Suppressor macrophage (primary cell): ENCODE measurements at regions not wholly inside any gene's neighbourhood (a gene's known extent, or its start where the extent isn't known, plus 50 kb on each side); places are given as distances from the start of the nearest gene placed in this dataset.
"Not testable (repeated sequence)": the region's sequence is repeated elsewhere in the genome, so short reads cannot be mapped to it uniquely, and the experiment has no call there.

ENCODE experiments used
- DNase-seq, 4 experiments: peaks; one replicate each; pipeline ENCODE4 v3.0.0-alpha.2; 2020 to 2022

DNA sequence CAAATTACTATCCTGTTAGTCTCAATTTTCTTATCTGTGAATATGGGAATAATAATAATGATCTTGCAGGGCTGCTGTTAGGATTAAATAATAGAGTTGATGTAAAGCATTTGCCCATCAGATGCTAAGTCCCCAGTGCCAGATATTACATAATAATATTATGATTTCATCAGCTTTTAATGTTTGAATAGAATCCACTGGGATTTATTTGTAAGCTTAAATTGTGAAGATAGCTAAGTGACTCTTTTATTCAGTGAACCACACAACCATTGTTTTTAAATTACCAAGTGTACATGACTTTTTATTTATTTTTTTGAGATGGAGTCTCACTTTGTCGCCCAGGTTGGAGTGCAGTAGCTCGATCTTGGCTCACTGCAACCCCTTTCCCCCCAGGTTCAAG lies 510.3 kb upstream of the DPP6 start:
- no peak for DNase-seq

DNA sequence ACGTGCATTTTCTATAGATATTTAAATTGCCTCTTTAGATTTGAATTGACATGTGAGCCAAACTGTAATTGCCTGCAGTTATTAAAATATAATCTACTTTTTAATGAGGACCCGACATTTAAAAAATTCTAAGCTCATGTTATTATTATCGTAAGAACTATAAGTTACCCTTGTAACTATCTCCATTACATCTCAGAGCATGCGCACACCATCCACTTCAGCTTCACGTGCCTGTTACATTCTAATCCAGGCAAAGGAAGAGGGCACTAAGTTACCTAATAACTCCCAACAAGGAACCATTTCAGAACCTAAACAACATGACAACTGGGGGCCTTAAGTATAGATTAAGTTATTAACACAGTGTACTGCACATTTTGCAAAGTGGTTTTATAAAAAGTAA lies 509.0 kb upstream of the DPP6 start:
- DNase-seq: no peak

DNA sequence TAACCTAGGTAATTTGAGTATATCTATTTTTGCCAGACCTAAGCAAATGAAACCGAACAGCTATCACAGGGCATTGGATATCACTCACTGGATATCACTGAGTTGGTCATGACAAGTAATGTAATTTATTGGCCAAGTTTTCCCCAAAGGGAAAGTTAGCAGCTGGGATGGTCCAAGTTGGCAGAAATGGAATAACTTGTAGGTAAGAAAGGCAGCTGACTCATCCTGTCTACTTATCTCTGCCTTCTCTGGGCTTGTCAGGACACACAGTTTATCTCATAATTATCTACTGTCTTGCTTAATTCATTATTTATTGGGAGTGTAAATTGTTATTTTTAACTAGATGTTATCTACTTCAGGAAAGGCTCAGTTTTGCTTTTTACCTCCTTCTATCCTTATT lies 502.0 kb upstream of the DPP6 start:
- DNase-seq: no peak

DNA sequence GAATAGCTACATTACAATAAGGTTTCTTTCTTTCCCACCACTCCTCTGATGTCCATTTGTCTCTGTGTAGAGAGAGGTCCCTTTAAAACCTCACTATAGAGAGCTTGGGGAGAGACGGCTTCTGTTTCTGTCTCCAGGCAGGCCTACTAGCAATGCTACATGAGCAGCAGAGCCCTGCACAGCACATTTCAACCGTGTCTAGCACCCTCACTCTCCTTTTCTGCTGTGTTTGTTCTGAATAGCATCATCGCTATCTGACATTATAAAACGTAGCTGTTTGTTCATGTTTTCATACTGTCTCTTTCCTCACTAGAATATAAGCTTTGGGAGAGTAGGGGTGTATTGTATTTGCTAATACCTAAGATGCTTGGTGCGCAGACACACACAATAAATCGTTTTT lies 487.8 kb upstream of the DPP6 start:
- no peak for DNase-seq

DNA sequence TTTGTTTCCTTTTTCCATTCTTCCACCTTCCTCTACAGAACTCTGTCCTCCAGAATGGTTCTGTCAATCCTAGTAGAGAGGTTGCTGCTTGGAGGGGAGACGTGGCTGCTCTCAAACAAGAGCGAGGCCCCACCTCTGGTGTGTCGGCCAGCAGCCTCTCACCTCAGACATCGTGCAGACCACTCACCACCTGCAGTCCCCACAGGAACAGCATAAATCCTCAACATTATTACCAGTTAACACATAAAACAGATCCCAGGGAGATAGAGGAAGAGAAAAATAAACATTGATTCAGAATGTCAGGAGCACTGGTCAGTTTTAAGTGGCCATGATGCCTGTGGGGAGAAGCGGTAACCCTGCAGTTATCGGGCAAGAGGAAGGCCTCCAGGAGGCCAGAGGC lies 485.9 kb upstream of the DPP6 start:
- no peak for DNase-seq

DNA sequence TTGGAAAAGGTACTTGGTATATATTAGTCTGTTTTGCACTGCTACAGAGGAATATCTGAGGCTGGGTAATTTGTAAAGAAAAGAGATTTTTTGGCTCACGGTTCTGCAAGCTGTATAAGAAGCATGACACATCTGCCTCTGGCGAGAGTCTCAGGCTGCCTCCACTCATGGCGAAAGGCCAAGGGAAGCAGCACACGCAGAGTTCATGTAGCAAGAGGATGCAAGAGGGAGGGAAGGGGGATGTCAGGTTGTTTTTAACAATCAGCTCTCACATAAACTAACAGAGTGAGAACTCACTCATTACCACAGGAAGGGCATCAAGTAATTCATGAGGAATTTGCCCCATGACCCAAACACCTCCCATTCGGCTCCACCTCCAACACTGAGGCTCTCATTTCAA lies 484.8 kb upstream of the DPP6 start:
- no peak for DNase-seq

DNA sequence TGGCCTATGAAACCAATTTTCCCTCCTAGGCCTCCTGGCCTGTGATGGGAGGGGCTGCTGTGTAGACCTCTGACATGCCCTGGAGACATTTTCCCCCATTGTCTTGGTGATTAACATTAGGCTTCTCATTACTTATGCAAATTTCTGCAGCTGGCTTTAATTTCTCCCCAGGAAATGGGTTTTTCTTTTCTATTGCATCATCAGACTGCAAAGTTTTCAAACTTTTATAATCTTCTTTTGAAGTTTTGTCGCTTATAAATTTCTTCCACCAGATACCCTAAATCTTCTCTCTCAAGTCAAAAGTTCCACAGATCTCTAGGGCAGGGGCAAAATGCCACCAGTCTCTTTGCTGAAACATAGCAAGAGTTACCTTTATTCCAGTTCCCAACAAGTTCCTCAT lies 482.7 kb upstream of the DPP6 start:
- DNase-seq: not testable (repeated sequence)

DNA sequence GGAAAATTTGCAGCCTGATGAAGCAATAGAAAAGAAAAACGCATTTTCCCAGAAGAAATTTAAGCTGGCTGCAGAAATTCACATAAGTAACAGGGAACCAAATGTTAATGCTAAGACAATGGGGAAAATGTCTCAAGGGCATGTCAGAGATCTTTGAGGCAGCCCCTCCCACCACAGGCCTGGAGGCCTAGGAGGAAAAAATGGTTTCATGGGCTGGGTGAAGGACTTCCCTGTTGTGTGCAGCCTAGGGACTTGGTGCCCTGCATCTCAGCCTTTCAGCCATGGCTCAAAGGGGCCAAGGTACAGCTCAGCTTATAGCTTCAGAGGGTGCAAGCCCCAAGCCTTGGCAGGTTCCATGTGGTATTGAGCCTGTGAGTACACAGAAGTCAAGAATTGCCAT lies 476.1 kb upstream of the DPP6 start:
- DNase-seq: no peak

DNA sequence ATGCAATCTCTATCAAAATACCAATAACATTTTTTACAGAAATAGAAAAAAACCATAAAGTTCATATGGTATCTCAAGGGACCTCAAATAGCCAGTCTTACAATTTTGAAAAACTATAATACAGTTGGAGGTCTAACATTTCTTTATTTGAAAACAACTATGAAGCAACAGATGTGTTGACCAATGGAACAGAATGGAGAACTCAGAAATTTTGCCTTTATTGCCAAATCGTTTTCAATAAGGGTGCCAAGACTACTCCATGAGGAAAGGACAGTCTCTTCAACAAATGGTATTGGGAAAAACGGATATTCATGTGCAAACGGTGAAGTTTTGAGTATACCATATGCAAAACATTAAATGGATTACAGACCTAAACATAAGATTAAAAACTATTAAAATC lies 470.8 kb upstream of the DPP6 start:
- DNase-seq: no peak

DNA sequence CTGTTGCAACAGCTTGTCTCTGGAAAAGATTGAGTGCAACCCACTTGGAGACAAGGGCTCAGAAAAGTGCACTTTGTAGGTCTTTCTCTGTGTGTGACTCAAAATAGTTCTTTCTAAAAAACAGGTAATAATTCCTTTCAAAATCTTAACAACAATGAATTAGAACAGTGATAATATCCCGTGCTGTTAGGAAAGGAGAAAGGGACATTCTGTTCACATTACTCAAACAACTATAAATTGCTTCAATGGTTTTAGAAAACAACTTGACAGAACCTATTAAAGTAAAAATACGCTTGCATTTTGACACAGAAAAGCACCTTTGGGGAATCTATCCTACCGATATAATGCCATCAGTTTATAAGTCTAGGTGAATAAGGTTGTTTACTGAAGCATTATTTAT lies 468.1 kb upstream of the DPP6 start:
- no peak for DNase-seq

DNA sequence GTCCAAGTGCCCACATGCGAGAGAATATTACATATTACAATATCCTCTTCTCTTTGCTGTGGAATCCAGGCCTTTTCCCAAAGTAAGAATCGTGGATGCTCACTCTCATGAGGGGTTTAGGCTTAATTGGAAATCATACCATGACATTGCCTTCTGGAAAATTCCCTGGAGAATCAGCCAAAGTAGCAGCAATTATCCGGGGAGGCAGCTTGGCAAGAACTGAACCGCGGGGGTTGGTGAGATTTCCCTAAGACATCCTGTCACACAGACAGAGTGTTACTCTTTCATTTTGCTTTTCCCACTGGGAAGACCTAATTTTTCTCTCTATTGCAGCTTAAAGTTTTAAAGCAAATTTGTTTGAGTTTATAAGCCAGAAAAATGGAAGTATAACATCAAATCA lies 463.6 kb upstream of the DPP6 start:
- no peak for DNase-seq

DNA sequence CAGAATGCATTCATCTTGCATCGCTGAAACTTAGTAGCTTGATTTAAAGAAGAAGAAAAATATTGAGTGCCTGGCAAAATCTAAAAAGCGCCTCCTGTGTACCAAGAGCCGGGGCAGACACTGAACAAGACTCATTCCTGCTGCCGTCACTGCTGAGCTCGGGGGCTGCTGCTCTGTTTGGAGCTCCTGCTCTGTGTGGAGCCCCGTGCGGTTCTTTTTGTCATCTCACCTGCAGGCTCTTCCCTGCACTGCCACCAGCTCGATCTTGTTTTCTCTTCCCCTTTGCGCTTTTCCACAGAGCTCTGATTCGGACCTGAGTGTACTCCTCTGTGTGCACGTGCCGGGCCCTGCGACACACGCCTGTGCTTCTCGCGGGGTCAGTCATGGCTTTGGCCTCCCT lies 462.1 kb upstream of the DPP6 start:
- DNase-seq: no peak

DNA sequence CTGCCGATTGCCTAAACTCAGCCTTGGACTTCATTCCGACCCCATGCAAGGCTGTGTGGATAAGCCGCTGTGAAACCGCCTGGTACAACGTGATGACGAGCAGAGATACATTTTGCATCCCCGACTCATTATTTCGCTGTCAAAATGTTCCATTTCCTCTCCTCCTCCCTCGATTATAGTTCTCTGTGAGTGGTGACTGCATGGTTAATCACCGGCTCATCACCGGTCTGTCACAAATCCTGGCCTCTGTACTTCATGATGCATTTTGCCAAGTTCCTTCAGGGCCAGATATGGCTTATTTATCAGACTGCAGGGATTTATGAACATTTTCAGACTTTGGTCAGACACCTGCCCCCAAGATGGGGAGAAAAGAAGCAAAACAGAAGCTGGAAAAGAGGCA lies 461.6 kb upstream of the DPP6 start:
- DNase-seq: no peak

DNA sequence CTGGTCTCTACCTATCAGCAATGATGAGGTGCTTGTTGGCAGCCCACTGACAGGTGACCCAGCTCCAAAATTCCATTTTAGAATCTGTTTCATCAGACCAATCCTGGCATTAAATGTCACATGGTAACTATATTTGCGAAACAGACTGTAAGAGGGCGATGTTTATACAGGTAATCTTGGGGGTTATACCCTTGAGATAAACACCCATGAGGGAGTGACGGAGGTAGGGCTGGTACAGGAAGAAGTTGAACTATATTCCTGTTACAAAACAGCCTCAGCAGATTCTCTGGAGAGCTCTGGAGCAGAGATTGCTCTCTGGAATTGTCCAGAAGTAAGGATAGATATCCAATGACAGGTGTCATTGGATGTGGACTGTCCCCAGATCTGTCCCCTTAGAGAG lies 444.8 kb upstream of the DPP6 start:
- no peak for DNase-seq

DNA sequence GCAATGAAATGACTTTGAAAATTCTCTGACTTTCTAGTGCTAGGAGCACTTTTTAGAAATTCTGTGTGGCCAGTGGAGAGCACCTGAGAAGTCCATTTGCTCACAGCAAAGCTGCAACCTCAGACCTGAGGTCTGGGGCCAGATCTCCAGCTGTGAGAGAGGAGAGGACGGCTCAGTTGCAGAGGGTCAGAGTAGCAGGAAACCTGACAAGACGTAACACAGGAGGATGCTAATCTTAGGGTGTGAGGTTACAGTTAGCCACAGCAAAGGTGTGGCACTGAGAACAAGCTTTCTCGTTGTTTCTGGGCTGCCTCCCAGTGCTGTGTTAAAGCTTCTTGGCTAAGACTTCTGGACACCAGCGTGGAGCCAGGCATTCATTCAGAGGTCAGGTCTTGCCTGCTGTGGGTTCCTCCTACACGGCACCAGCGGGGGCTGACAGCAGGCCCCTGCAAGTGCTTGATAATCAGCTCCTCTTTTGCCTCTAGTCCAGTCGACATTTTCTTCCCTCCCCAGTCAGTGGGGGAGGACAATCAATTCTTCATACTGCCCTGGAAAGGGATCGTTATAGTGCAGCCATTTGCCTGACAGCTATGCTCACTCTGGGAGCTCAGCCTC lies 435.4 kb upstream of the DPP6 start:
- DNase-seq: no peak

DNA sequence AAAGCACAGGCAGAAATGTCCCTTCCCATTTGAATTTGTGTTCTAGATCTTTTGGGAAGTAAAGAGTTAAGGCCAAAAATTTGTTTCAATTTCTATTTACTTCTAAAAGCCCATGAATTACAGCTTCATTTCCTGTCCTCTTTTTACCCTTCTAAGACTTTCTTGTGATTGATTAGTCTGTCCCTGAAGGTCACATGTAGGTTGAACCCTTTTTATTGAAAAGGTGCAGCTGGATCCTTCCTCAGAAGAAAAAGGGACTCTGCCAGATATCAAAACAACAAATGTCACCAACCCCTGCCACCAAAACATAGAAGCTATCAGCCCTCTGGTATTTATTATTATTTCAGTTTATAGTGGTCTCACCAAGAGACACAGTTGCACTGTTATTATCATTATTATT lies 424.9 kb upstream of the DPP6 start:
- no peak for DNase-seq

DNA sequence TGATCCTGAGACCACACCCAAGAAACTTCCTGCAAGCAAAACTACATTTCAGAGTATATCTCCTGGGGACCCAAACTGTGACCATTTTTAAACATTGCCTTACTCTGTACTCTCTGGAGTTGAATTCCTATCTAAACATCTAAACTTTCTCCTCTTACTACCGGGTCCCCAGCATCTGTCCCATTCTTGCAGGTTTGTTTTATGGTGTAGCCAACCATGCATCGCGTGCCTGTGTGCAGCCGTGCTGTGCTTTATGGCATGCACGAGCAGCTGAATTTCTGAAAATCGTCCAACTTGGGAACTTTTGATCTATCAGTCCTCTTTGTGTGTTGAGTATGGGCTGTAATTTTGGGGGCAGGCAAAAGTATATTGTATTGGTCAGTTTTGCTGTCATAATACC lies 423.8 kb upstream of the DPP6 start:
- no peak for DNase-seq

DNA sequence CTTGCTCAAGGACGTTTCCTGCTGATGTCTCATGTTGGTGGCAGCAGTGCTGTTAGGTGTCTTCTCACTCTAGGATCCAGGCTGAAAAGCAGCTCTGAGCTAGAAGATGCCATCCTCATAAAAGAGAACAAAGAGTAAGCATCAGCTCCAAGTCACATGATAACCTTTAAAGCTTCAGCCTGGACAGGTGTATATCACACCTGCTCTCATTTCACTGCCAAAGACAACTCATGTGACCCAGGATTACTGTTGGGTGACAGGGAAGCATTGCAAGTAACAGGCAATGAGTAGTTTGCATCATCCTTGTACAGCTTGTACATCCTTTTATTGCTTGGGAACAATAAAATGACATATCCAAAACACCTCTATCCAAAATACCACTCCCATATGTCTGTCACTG lies 423.4 kb upstream of the DPP6 start:
- no peak for DNase-seq

DNA sequence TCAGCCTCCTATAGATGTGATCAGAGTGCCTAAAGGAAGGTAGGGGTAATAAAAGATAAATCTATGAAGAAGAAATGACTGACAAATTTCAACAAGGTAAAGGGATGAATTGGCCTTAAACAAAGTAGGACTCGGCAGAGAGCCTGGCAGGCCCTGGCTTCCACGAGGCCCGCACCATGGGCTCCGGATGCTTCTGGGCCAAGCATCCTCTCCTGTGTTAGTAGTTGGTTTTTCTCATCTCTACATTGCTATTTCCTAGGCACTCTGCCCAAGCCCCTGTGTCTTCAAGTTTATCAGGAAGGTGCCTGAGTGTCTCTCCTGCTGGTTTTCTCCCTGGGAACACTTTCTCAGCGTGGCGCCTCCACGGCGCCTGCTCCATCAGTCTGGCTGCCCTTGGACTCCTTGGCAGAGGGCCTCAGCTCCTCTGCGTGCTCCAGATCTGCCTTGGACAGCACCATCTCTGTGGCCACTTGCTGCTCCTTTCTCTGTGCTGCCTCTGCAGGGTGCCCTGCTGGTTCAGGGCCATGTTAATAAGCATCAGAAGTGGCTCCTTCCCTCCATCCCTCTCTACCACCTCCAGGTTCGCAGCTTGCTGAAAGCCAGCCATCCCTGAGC lies 413.3 kb upstream of the DPP6 start:
- no peak for DNase-seq

DNA sequence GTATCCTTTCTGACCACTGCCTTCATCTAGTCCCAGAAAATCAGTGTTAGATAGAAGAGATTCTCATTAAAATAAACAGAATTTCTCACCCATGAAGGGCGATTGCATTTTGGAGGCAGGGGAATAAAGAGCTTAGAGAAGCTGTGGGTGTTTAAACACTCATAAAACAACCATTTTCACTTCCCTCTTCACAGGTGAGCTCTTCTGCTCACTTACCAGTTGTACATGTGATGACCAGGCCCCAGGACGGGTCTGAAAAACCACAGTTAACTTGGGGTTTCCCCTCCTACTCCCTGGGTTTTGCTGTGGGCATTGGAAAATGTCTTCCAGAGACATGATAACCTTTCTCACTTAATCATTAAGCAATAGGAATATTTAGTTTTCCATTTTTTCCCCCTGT lies 411.6 kb upstream of the DPP6 start:
- no peak for DNase-seq

DNA sequence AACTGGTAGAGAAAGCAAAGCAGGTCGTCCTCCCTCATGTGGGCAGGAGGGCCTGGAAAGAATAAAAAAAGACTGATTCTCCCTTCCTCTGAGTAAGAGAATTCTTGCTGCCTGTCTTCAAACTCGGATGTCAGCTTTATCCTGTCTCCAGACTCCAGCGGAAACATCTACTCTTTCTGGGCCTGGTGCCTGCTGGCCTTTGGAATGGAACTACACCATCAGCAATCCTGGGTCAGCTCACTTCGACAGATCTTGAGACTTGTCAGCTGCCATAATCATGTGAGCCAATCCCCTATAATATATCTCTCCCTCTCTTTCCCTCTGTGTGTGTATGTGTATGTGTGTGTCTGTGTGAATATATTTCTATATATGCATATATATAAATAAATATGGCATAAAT lies 411.0 kb upstream of the DPP6 start:
- DNase-seq: no peak

DNA sequence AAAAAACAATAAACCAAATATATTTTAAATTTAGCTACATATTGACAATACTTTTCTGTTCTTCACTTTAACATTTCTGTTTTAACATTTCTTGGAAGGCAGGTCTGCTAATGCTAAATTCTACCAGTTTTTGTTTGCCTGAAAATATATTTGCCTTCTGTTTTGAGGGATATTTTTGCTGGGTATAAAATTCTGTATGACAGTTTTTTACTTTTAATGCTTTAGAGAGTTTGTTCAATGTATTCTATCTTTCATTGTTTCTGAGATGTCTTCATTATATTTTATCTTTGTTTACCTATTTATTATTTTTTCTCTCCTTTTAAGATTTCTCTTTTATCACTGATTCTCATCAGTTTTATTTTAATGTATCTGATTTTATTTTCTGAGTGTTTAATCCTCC lies 409.2 kb upstream of the DPP6 start:
- no peak for DNase-seq

DNA sequence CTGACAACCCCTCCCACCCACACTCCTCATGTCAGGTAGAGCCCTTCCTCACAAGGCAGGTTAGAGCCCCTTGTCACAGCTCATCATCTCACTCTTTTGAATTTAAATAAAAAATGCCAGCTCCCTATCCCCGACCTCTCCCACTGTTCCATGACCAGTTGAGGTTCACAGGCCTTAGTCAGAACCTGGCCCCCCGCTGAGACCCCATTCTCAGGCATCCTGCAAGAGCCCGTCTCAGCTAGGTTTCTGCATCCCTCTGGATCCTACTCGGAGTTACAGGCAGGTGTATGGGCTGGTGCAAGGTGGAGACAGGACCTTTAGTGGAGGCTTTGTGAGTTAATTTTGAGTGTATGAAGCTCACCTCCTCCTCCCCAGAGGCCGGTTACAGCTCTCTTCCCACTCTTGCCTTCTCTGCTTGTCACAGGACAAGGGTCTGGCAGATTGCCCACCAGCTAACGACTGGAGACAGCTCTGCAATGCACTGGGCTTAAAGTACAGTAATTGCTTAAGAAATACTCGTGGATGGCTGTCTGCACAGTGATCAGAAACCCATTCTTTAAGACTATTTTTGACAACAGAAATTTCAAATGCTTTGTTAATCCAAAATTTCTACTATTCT lies 394.9 kb upstream of the DPP6 start:
- DNase-seq: no peak

DNA sequence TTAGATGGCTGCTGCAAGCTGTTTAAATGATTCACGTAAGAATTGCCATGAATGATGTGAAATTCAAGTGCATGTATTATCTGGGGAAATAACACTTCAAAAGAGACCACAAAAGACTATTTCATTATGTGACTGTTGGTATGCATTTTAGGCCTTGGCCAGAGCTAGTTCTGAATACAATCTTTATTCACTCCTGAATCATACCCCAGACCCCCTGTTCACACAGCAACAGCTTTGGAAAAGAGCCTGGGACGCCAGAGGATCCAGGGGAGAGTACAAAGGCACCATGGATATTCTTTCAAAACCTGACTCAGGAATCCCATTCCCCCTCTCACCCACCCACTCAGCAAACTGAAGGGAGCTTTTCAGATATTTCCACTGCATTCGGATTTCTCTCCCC lies 377.1 kb upstream of the DPP6 start:
- no peak for DNase-seq

DNA sequence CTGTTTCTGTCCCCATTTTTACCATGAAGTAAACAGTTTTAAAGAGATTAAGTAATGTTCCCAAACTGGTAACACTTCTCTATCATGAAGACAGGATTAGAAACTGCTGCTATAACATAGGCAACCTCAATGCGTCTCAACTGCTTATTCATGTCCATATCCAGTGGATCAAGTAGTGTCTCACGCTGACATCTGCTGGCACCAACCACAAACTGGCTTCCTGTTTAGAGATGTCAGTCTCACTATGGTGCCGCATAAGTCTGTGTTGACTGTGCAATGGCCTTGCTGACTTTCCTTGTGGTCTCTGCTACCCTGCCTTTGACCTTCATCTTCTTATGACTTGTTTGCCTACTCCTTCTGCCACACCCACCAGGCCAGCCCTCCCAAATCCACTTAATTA lies 369.6 kb upstream of the DPP6 start:
- DNase-seq: no peak
